Neural crest cell (in vitro differentiated cells): ENCODE measurements at regions not wholly inside any gene's neighbourhood (a gene's known extent, or its start where the extent isn't known, plus 50 kb on each side); places are given as distances from the start of the nearest gene placed in this dataset.

Source experiments
- DNase-seq: peaks from one replicate; pipeline ENCODE4 v3.0.0; 2021; ENCODE audit warnings: low read depth, mixed read lengths, low spot score
- H3K27ac Mint-ChIP-seq: one replicate; pipeline ENCODE4 v1.8.0; 2021; ENCODE audit warnings: mild to moderate bottlenecking, mixed read lengths; ENCODE audit not compliant: unreplicated experiment
- H3K27me3 Mint-ChIP-seq: 2 replicates; pipeline ENCODE4 v1.8.0; 2021; ENCODE audit warnings: low read depth, mild to moderate bottlenecking, mixed read lengths
- H3K36me3 Mint-ChIP-seq: 2 replicates; pipeline ENCODE4 v1.8.0; 2021; ENCODE audit warnings: low read depth, mild to moderate bottlenecking, mixed read lengths
- H3K4me1 Mint-ChIP-seq: 2 replicates; pipeline ENCODE4 v1.8.0; 2021; ENCODE audit warnings: mixed read lengths
- H3K4me3 Mint-ChIP-seq: one replicate; pipeline ENCODE4 v1.8.0; 2021; ENCODE audit warnings: mild to moderate bottlenecking, mixed read lengths
- H3K9me3 Mint-ChIP-seq: 2 replicates; pipeline ENCODE4 v1.8.0; 2021; ENCODE audit warnings: mixed read lengths
- CTCF ChIP-seq: fragments of 200-600 bp; sonication (generic); conservative IDR thresholded peaks from 2 replicates; pipeline ENCODE4 v1.5.0; 2021; ENCODE audit warnings: antibody characterized with exemption, mild to moderate bottlenecking

GRCh38 chr5:13217636-13218035 is 726.9 kb downstream of the DNAH5 start:
- no peaks in the 10 kb centered on the region for H3K36me3 Mint-ChIP-seq
- H3K27me3 Mint-ChIP-seq: no peaks in the 10 kb centered on the region
- DNase-seq: no peak
- no peak overlapping the region for H3K27ac Mint-ChIP-seq
- H3K4me3 Mint-ChIP-seq: no peak overlapping the region
- H3K9me3 Mint-ChIP-seq: no peaks in the 10 kb centered on the region
- TF ChIP-seq CTCF: no peak
- H3K4me1 Mint-ChIP-seq: peaks cover 7% of the 10 kb centered on the region

GRCh38 chr5:13215806-13216205 is 728.7 kb downstream of the DNAH5 start:
- H3K9me3 Mint-ChIP-seq: no peaks in the 10 kb centered on the region
- H3K27me3 Mint-ChIP-seq: no peaks in the 10 kb centered on the region
- peaks cover 7% of the 10 kb centered on the region for H3K4me1 Mint-ChIP-seq
- no peak for DNase-seq
- H3K4me3 Mint-ChIP-seq: no peak overlapping the region
- TF ChIP-seq CTCF: no peak
- no peak overlapping the region for H3K27ac Mint-ChIP-seq
- H3K36me3 Mint-ChIP-seq: no peaks in the 10 kb centered on the region

GRCh38 chr5:13215370-13215769 is 729.1 kb downstream of the DNAH5 start:
- TF ChIP-seq CTCF: no peak
- H3K27ac Mint-ChIP-seq: no peak overlapping the region
- no peaks in the 10 kb centered on the region for H3K27me3 Mint-ChIP-seq
- peaks cover 7% of the 10 kb centered on the region for H3K4me1 Mint-ChIP-seq
- H3K36me3 Mint-ChIP-seq: no peaks in the 10 kb centered on the region
- no peaks in the 10 kb centered on the region for H3K9me3 Mint-ChIP-seq
- no peak overlapping the region for H3K4me3 Mint-ChIP-seq
- DNase-seq: no peak

GRCh38 chr5:13214182-13214581 is 730.3 kb downstream of the DNAH5 start:
- TF ChIP-seq CTCF: no peak
- Mint-ChIP-seq H3K36me3 (no peaks in the 10 kb centered on the region), H3K27me3 (no peaks in the 10 kb centered on the region), H3K4me1 (peaks cover 7% of the 10 kb centered on the region), H3K27ac (no peak overlapping the region), H3K4me3 (no peak overlapping the region), H3K9me3 (no peaks in the 10 kb centered on the region)
- DNase-seq: no peak

- Mint-ChIP-seq H3K27ac (no peak overlapping the region), H3K27me3 (no peaks in the 10 kb centered on the region), H3K36me3 (no peaks in the 10 kb centered on the region), H3K4me3 (no peak overlapping the region), H3K9me3 (no peaks in the 10 kb centered on the region), H3K4me1 (peaks cover 6% of the 10 kb centered on the region)
- DNase-seq: no peak
- TF ChIP-seq CTCF: no peak
Observed at GRCh38 chr5:13212886-13213285, 731.6 kb downstream of the DNAH5 start.

GRCh38 chr5:13211064-13211463 is 733.4 kb downstream of the DNAH5 start:
- no peaks in the 10 kb centered on the region for H3K9me3 Mint-ChIP-seq
- no peak for TF ChIP-seq CTCF
- no peak overlapping the region for H3K27ac Mint-ChIP-seq
- no peak for DNase-seq
- H3K4me1 Mint-ChIP-seq: no peaks in the 10 kb centered on the region
- H3K36me3 Mint-ChIP-seq: no peaks in the 10 kb centered on the region
- no peaks in the 10 kb centered on the region for H3K27me3 Mint-ChIP-seq
- no peak overlapping the region for H3K4me3 Mint-ChIP-seq
